BJ (cell line): ENCODE measurements at regions not wholly inside any gene's neighbourhood (a gene's known extent, or its start where the extent isn't known, plus 50 kb on each side); places are given as distances from the start of the nearest gene placed in this dataset.

Source experiments
- CTCF ChIA-PET: fragments of 350-600 bp; formaldehyde crosslinking; extraction: SDS; loops from one replicate; lab custom pipeline; 2021; ENCODE audit warnings: antibody characterized with exemption, inconsistent platforms; lab: Yijun Ruan, JAX
- POLR2A ChIA-PET: fragments of 300-600 bp; sonication (Branson Sonifier 250); formaldehyde crosslinking; extraction: SDS; loops from one replicate; lab custom pipeline; 2021; ENCODE audit warnings: antibody characterized with exemption; lab: Charles Lee
- DNase-seq: peaks from one replicate; pipeline ENCODE4 v3.0.0-alpha.2; 2011; ENCODE audit warnings: low read depth
- H3K27me3 ChIP-seq: 2 replicates; pipeline ENCODE4 v1.6.0; 2011; ENCODE audit warnings: low read length; ENCODE audit not compliant: control insufficient read depth, insufficient read depth
- H3K36me3 ChIP-seq: 2 replicates; pipeline ENCODE4 v1.5.1; 2011; ENCODE audit warnings: low read length; ENCODE audit not compliant: control insufficient read depth, insufficient read depth
- H3K4me3 ChIP-seq: 2 replicates; pipeline ENCODE4 v1.5.1; 2011; ENCODE audit warnings: low read depth, mild to moderate bottlenecking, control low read depth, low read length
- CTCF ChIP-seq: IDR thresholded peaks from 2 replicates; pipeline ENCODE4 v1.5.1; 2011; ENCODE audit warnings: low read depth, mild to moderate bottlenecking, control low read depth, inconsistent platforms, low read length, moderate library complexity; ENCODE audit not compliant: insufficient read depth

- Histone ChIP-seq H3K4me3 (no peak overlapping the region), H3K27me3 (no peaks in the 10 kb centered on the region), H3K36me3 (no peaks in the 10 kb centered on the region)
- no peak for DNase-seq
- ChIA-PET POLR2A (no interaction called here), CTCF (interaction anchor here (1.4 kb wide), 1 partner anchor 11 kb away, joined by 3 read pairs; no protein-coding TSS in a partner anchor)
- TF ChIP-seq CTCF, result no peak
Observed at GRCh38 chr7:81195033-81195432, 276.2 kb upstream of the SEMA3C start.

- ChIA-PET CTCF (interaction anchor here (0.7 to 1.5 kb wide), 3 partner anchors 9 to 272 kb away, joined by 3 read pairs; partner anchors contain the start of gene SEMA3C), POLR2A (no interaction called here)
- DNase-seq, result no peak
- TF ChIP-seq CTCF, result no peak
- H3K36me3 ChIP-seq, result no peaks in the 10 kb centered on the region
- no peak overlapping the region for H3K4me3 ChIP-seq
- no peaks in the 10 kb centered on the region for H3K27me3 ChIP-seq
Observed at GRCh38 chr7:81190997-81191768, 272.3 kb upstream of the SEMA3C start.

- no peak for DNase-seq
- H3K4me3 ChIP-seq, result no peak overlapping the region
- H3K27me3 ChIP-seq, result no peaks in the 10 kb centered on the region
- H3K36me3 ChIP-seq, result no peaks in the 10 kb centered on the region
- POLR2A ChIA-PET, result no interaction called here
- CTCF ChIA-PET, result no interaction called here
- no peak for TF ChIP-seq CTCF
Observed at GRCh38 chr7:81187753-81188152, 268.9 kb upstream of the SEMA3C start.

- no peak overlapping the region for H3K4me3 ChIP-seq
- no peaks in the 10 kb centered on the region for H3K36me3 ChIP-seq
- no peak for TF ChIP-seq CTCF
- ChIA-PET CTCF (no interaction called here), POLR2A (no interaction called here)
- H3K27me3 ChIP-seq, result no peaks in the 10 kb centered on the region
- no peak for DNase-seq
Observed at GRCh38 chr7:81186691-81187090, 267.8 kb upstream of the SEMA3C start.

- Histone ChIP-seq H3K4me3 (no peak overlapping the region), H3K27me3 (no peaks in the 10 kb centered on the region), H3K36me3 (no peaks in the 10 kb centered on the region)
- no peak for DNase-seq
- CTCF ChIA-PET, result interaction anchor here (1.3 to 1.6 kb wide), 2 partner anchors 9 to 11 kb away, joined by 3 to 5 read pairs; no protein-coding TSS in a partner anchor
- POLR2A ChIA-PET, result no interaction called here
- TF ChIP-seq CTCF, result no peak
Observed at GRCh38 chr7:81185072-81185471, 266.2 kb upstream of the SEMA3C start.
